ENCODE measurements at regions not wholly inside any gene's neighbourhood (a gene's known extent, or its start where the extent isn't known, plus 50 kb on each side); places are given as distances from the start of the nearest gene placed in this dataset.

DNA sequence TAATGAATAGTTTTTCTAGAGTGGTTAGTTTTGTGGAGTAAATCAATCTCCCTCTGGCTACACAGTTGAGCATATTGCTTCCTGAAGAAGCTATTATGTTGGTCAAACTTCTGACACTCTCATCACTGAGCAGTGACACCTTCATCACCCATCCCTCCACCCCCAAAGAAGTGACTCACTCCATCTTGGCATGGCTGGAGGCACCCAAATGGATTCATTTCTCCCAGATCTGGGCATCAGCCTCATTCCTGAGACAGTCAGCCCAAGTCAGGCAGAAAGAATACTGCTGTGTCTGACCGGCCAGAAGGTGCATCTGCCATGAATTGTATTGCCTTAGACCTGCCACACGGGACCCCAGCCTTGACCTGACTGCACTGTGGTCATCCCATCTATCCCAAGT, 117.0 kb upstream of the HABP2 start:
- no peak for DNase-seq (ENCODE audit: low read depth in 3 of 3, low spot score in 1 of 3)

- DNase-seq (ENCODE audit: low read depth in 3 of 3, low spot score in 1 of 3) = no peak
Observed at GRCh38 chr10:113436851-113437250, 116.0 kb upstream of the HABP2 start.

- DNase-seq (ENCODE audit: low read depth in 3 of 3, low spot score in 1 of 3) = no peak
Observed at GRCh38 chr10:113438652-113439051, 114.2 kb upstream of the HABP2 start.

- DNase-seq (ENCODE audit: low read depth in 3 of 3, low spot score in 1 of 3) = no peak
Observed at GRCh38 chr10:113441220-113441619, 111.6 kb upstream of the HABP2 start.

- DNase-seq (ENCODE audit: low read depth in 3 of 3, low spot score in 1 of 3) = no peak
Observed at GRCh38 chr10:113441686-113442270, 111.1 kb upstream of the HABP2 start.

DNA sequence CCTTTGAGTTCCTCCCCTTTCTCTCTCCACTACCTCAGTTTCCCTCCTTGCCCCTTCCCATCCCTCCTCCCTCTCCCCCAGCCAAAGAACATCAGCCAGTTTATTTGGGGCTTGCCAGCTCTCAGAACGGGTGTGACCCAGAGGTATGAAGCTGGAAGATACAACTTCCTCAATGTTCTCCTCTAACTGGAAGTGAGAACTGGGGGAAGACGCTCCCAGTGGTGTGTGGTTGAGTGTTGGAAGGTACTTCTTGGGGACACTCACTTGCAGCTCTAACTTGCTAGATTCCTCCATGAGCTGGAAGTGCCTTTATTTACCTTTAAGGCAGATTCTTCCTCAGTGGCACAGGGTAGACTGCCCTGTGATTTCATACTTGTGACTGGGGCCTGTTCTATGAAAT, 110.5 kb upstream of the HABP2 start:
- DNase-seq (ENCODE audit: low read depth in 3 of 3, low spot score in 1 of 3) = no peak

- no peak for DNase-seq (ENCODE audit: low read depth in 3 of 3, low spot score in 1 of 3)
Observed at GRCh38 chr10:113443141-113443925, 109.5 kb upstream of the HABP2 start.

DNA sequence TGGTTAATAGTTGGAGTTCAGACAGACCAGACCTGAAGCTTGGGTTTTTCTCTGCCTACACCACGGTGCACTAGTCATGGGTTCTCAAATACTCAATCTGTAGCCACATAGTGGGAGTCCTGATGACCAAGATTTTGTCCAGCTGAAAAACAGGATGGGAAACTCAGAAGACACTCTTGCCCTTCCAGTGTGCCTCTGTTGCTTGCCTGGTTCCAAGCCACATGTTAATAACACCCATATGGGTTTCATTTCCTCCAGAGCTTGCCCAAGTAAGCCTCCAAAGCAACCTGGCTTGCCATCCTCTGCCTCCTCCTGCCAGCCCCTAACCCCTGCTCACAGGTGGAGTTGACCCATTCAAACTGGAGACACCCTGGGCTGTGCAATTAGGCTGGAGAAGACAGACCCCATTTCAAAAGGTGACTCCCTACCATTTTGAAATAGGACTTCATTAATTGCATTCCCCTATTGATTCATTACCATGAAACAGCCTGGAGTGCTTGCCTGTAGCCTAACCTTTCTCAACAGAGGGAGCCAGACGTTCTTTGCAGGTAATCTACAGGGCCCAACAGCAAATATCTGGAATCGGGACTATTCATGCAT, 108.0 kb upstream of the HABP2 start:
- no peak for DNase-seq (ENCODE audit: low read depth in 3 of 3, low spot score in 1 of 3)

DNA sequence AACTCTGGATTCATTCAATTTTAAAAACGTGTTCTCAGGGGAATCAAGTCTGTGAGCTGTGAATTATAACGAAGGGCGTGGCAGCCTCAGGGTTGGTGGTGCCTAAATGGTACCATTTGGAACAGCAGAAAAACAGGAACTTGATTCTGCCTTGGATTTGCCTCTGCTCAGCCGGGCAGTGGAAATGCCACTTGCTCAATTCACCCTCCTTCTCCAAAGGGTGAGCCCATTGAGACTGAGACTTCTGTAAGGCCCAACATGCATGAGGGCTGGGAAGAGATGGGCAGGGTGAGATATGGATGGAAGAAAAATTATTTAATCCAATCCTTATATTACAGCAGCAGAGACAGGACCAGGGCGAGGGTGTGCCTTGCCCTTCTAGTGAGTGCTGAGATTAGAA, 107.1 kb upstream of the HABP2 start:
- DNase-seq (ENCODE audit: low read depth in 3 of 3, low spot score in 1 of 3) = no peak

- no peak for DNase-seq (ENCODE audit: low read depth in 3 of 3, low spot score in 1 of 3)
Observed at GRCh38 chr10:113446739-113447138, 106.1 kb upstream of the HABP2 start.

- no peak for DNase-seq (ENCODE audit: low read depth in 3 of 3, low spot score in 1 of 3)
Observed at GRCh38 chr10:113447278-113447677, 105.6 kb upstream of the HABP2 start.

DNA sequence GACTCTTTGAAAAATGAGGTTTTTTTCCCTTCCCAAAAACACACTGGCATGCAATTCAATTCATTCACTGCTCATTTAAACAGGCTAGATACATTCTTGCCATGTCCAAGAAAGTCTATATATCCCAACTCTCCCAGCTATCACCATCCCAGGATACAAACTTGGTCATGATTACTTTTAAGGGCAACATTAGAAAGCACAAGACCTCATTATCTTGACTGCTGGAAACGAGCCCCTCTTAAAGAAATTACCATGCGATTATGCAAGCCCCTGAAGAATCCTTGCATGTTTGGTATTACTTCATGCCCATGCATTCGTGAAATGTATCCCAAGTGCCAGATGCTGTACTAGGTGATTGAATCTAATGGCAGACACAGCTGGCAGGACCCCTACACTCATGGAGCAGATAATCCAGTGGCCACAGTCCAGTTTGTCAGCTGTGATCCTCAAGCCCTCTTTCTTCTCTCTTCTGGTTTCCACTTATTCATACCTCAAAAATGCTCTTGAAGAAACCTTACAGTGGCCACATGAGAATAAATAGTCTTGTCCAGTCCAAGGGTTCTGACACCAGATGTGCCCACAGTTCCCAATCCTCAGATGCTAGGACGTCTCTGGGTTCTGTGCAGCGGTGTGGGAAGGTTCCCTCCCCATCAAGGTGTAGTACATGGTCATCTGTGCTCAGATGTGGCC, 103.7 kb upstream of the HABP2 start:
- no peak for DNase-seq (ENCODE audit: low read depth in 3 of 3, low spot score in 1 of 3)

GRCh38 chr10:113450046-113450804, 102.6 kb upstream of the HABP2 start:
- DNase-seq (ENCODE audit: low read depth in 3 of 3, low spot score in 1 of 3) = no peak

GRCh38 chr10:113450906-113451305, 101.9 kb upstream of the HABP2 start:
- DNase-seq (ENCODE audit: low read depth in 3 of 3, low spot score in 1 of 3) = no peak

DNA sequence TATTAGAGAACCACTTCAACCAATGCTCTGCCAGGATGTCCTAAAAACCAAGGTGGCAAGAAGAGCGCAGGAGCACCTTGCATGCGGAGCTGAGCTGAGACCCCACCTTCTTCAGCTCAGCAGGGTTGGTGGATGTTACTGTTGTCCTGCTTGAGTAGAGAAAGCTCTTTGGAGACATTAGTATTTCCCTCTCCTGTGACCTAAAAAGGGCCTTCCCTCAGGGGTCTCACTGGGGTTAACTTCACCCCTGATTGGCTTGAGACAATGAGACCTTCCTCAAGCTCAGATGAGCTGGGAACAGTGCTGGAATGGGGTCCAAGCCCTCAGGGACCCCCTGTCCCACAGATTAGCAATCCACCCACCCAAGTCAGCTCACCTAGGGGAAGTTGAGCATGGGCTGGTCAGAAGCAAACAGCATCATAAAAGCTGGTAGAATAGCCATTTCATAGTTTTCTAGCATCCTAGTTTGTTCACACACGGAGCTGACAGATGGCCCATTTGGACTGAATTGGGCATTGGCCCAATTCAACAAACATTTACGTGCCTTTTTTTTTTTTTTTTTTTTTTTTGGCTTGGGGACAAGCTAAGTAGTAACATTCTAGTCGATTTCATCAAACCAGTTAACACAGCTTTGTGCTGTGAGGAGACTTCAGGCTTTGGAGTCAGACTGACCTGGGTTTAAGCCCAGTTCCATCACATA, 100.6 kb upstream of the HABP2 start:
- DNase-seq (ENCODE audit: low read depth in 3 of 3, low spot score in 1 of 3) = no peak

GRCh38 chr10:113453351-113453750, 99.5 kb upstream of the HABP2 start:
- no peak for DNase-seq (ENCODE audit: low read depth in 3 of 3, low spot score in 1 of 3)

DNA sequence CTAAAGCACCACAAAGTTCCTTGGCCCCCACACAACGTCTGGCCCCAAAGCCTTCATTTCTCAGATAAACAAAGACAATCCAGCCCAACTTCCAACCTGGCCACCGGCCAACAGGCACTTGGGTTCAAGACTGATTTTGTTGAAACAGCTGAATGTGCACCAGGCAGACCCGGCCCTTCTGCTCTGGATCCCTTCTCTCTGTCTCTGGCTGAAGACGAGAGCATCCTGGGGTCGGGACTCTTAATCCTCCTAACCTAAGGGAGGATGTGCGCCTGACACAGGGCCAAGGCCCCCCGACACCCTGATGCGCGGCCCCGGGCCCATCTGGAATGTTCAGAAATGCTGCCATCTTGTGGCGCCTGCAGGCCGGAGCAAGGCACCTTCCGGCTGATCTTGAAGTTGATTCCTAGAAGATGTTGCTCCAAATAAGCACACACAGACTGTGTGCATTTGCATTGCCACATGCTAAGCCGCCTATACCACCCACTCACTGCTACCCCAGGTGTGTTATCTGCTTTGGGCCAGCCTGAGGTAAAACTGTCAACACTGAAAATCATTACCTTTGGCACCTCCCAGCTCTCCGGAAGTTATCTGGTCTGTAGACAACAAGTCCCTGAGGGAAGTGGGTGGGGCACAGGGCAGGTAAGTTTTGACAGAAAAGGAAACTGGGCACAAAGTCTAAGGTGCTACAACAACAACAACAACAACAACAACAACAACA, 98.4 kb upstream of the HABP2 start:
- DNase-seq (ENCODE audit: low read depth in 3 of 3, low spot score in 1 of 3) = no peak

DNA sequence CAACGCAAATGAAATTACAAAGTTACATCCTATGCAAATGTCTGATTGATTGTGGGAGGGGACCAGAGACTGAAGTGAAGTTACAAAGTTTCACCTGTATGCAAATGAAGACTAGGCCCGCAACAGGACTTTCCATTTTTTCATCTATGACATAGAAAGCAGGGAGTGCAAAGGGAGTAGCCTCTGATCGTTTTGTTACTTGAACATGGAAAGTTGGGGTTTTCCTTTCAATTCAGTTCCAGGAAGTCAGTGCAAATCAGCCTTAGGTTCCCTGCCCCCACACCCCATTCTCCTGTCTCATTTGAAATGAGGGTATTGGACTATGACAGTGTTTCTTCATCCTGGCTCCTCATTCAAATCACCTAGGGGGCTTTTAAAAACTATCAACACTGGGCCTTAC, 96.9 kb upstream of the HABP2 start:
- DNase-seq (ENCODE audit: low read depth in 3 of 3, low spot score in 1 of 3) = no peak

DNA sequence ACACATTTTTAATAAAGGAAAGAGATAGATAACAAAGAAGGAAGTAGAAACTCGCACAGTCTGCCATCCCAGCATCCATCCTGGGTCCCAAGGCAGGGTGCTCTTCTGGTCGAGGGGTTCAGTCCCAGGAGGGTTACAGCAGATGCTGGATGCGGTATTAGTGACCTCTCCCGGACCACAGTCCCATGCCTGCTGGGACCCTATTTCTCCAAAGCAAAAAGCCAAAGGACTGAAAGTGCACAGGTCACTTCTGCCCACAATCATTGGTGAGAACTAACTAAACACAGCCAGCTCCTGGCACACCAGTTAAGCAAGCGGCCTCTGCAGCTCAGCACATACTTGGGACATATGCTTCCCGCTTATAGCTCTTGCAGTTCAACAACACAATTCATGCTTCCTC, 96.1 kb upstream of the HABP2 start:
- no peak for DNase-seq (ENCODE audit: low read depth in 3 of 3, low spot score in 1 of 3)

DNA sequence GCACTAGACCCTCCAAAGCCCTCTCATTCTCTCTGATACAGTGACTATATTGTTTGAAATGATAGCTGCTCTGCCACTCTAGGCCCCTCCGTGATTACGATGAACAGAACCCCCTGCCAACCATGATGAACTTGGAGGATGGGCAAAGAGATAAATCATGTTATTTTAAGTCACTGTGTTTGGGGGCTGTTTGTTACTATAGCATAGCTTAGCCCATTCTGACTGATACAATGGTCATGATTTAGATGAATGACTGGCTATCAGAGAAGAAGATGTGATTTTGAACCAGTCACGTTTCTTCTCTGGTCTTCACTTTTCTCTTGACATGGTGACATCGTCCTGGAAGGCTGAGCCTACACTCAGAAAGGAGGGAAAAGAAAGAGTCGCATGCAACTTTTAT, 95.4 kb upstream of the HABP2 start:
- DNase-seq (ENCODE audit: low read depth in 3 of 3, low spot score in 1 of 3) = no peak
